ENCODE measurements at regions not wholly inside any gene's neighbourhood (a gene's known extent, or its start where the extent isn't known, plus 50 kb on each side); places are given as distances from the start of the nearest gene placed in this dataset.

GRCh38 chr17:65446838-65447526 lies 114.5 kb downstream of the AXIN2 start:
- H3K9ac ChIP-seq (ENCODE audit: insufficient read depth in 1 of 2, low read length in 2 of 2): no peak overlapping the region
- H3K9me3 ChIP-seq (ENCODE audit: control insufficient read depth in 4 of 4, insufficient read depth in 3 of 4, low read length in 3 of 4): no peaks in the 10 kb centered on the region
- no peak overlapping the region for H3K4me3 ChIP-seq
- H3K36me3 ChIP-seq (ENCODE audit: control insufficient read depth in 4 of 4, insufficient read depth in 4 of 4, low read length in 4 of 4): no peaks in the 10 kb centered on the region
- no peak for ATAC-seq (ENCODE audit: insufficient read depth, low FRiP score)
- DNase-seq: no peak
- no peak overlapping the region for H3K27ac ChIP-seq (ENCODE audit: low read depth in 1 of 2, low read length in 1 of 2)
- peaks cover 0 to 7% (median 0%) of the 10 kb centered on the region in 5 donors for H3K4me1 ChIP-seq (ENCODE audit: control insufficient read depth in 5 of 5, insufficient read depth in 5 of 5, low read length in 5 of 5)
- TF ChIP-seq, protein P1, sequence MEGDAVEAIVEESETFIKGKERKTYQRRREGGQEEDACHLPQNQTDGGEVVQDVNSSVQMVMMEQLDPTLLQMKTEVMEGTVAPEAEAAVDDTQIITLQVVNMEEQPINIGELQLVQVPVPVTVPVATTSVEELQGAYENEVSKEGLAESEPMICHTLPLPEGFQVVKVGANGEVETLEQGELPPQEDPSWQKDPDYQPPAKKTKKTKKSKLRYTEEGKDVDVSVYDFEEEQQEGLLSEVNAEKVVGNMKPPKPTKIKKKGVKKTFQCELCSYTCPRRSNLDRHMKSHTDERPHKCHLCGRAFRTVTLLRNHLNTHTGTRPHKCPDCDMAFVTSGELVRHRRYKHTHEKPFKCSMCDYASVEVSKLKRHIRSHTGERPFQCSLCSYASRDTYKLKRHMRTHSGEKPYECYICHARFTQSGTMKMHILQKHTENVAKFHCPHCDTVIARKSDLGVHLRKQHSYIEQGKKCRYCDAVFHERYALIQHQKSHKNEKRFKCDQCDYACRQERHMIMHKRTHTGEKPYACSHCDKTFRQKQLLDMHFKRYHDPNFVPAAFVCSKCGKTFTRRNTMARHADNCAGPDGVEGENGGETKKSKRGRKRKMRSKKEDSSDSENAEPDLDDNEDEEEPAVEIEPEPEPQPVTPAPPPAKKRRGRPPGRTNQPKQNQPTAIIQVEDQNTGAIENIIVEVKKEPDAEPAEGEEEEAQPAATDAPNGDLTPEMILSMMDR (IDR thresholded peaks at IDR 0.05; ENCODE audit: control extremely low read depth, extremely low read depth): no peak
- 79 to 80% methylated on average over 6 of the region's 6 CpGs for WGBS, 2 donors
- no peaks in the 10 kb centered on the region for H3K27me3 ChIP-seq (ENCODE audit: control insufficient read depth in 3 of 3, insufficient read depth in 3 of 3, low read length in 2 of 3)

DNA sequence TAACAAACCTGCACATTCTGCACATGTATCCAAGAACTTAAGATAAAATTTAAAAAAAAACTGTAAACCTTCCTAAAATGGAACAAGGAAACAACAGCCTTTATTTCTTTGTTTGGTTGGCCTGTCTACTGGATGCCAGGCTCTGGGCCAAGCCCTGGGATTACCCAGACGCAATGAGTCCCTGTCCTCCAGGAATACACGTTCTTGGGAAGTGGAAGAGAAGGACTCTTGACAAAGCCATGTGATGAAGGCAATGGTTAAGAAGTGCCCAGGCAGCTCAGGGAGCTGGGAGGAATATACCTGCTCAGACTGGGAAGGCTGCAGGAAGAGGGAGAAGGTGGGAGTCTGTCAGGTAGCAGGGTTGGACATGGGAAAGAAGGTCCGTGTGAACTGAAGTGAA lies 115.4 kb downstream of the AXIN2 start:
- Histone ChIP-seq H3K27ac (ENCODE audit: low read depth in 1 of 2, low read length in 1 of 2) (no peak overlapping the region), H3K9me3 (ENCODE audit: control insufficient read depth in 4 of 4, insufficient read depth in 3 of 4, low read length in 3 of 4) (no peaks in the 10 kb centered on the region), H3K9ac (ENCODE audit: insufficient read depth in 1 of 2, low read length in 2 of 2) (no peak overlapping the region), H3K27me3 (ENCODE audit: control insufficient read depth in 3 of 3, insufficient read depth in 3 of 3, low read length in 2 of 3) (no peaks in the 10 kb centered on the region), H3K36me3 (ENCODE audit: control insufficient read depth in 4 of 4, insufficient read depth in 4 of 4, low read length in 4 of 4) (no peaks in the 10 kb centered on the region), H3K4me3 (no peak overlapping the region), H3K4me1 (ENCODE audit: control insufficient read depth in 5 of 5, insufficient read depth in 5 of 5, low read length in 5 of 5) (peaks cover 0 to 7% (median 0%) of the 10 kb centered on the region in 5 donors)
- TF ChIP-seq, protein P1 (IDR thresholded peaks at IDR 0.05; ENCODE audit: control extremely low read depth, extremely low read depth): no peak
- DNase-seq (no peak), ATAC-seq (ENCODE audit: insufficient read depth, low FRiP score) (no peak)
- WGBS, 2 donors: 70 to 73% methylated on average over 3 of the region's 3 CpGs

DNA sequence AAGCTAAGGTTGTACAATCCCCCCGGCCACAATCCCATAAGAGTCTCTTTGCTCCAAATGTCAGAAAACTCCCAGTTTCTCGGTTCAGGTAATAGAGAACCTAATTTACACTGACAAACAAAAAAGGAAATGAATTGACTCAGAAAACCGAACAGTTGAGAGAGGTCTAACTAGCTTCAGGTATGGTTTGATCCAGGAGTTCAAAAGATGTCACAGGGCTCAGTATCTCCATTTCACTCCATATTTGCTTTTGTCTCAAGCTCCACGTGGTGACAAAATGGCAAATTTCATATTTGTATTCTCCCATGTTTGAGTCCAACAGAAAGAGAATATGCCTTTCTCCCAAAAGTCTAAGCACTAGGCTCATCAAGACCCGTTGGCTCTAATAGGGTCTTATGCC lies 117.4 kb downstream of the AXIN2 start:
- no peaks in the 10 kb centered on the region for H3K36me3 ChIP-seq (ENCODE audit: control insufficient read depth in 4 of 4, insufficient read depth in 4 of 4, low read length in 4 of 4)
- no peaks in the 10 kb centered on the region for H3K9me3 ChIP-seq (ENCODE audit: control insufficient read depth in 4 of 4, insufficient read depth in 3 of 4, low read length in 3 of 4)
- H3K4me3 ChIP-seq: no peak overlapping the region
- 79 to 93% methylated on average over 5 of the region's 5 CpGs for WGBS, 2 donors
- DNase-seq: no peak
- no peaks in the 10 kb centered on the region for H3K27me3 ChIP-seq (ENCODE audit: control insufficient read depth in 3 of 3, insufficient read depth in 3 of 3, low read length in 2 of 3)
- H3K4me1 ChIP-seq (ENCODE audit: control insufficient read depth in 5 of 5, insufficient read depth in 5 of 5, low read length in 5 of 5): peaks cover 0 to 7% (median 0%) of the 10 kb centered on the region in 5 donors
- no peak overlapping the region for H3K27ac ChIP-seq (ENCODE audit: low read depth in 1 of 2, low read length in 1 of 2)
- no peak overlapping the region for H3K9ac ChIP-seq (ENCODE audit: insufficient read depth in 1 of 2, low read length in 2 of 2)
- TF ChIP-seq, protein P1 (IDR thresholded peaks at IDR 0.05; ENCODE audit: control extremely low read depth, extremely low read depth): no peak
- no peak for ATAC-seq (ENCODE audit: insufficient read depth, low FRiP score)

GRCh38 chr17:65442691-65443090 lies 118.8 kb downstream of the AXIN2 start:
- no peak overlapping the region for H3K27ac ChIP-seq (ENCODE audit: low read depth in 1 of 2, low read length in 1 of 2)
- H3K4me1 ChIP-seq (ENCODE audit: control insufficient read depth in 5 of 5, insufficient read depth in 5 of 5, low read length in 5 of 5): peaks cover 0 to 9% (median 4%) of the 10 kb centered on the region in 5 donors
- no peak overlapping the region for H3K9ac ChIP-seq (ENCODE audit: insufficient read depth in 1 of 2, low read length in 2 of 2)
- H3K36me3 ChIP-seq (ENCODE audit: control insufficient read depth in 4 of 4, insufficient read depth in 4 of 4, low read length in 4 of 4): no peaks in the 10 kb centered on the region
- H3K27me3 ChIP-seq (ENCODE audit: control insufficient read depth in 3 of 3, insufficient read depth in 3 of 3, low read length in 2 of 3): no peaks in the 10 kb centered on the region
- DNase-seq: no peak
- no peak overlapping the region for H3K4me3 ChIP-seq
- TF ChIP-seq, protein P1 (IDR thresholded peaks at IDR 0.05; ENCODE audit: control extremely low read depth, extremely low read depth): no peak
- ATAC-seq (ENCODE audit: insufficient read depth, low FRiP score): no peak
- H3K9me3 ChIP-seq (ENCODE audit: control insufficient read depth in 4 of 4, insufficient read depth in 3 of 4, low read length in 3 of 4): no peaks in the 10 kb centered on the region
- WGBS, 2 donors: 81 to 84% methylated on average over 1 of the region's 1 CpG

All from lung (tissue), 11 donors.